NCI-H187 (cell line): ENCODE measurements at regions not wholly inside any gene's neighbourhood (a gene's known extent, or its start where the extent isn't known, plus 50 kb on each side); places are given as distances from the start of the nearest gene placed in this dataset.
"Not testable (repeated sequence)": the region's sequence is repeated elsewhere in the genome, so short reads cannot be mapped to it uniquely, and the experiment has no call there.

ENCODE experiments used
- DNase-seq, 2 experiments: peaks; one replicate each; lab custom pipeline; 2025; lab: John Stamatoyannopoulos, UW

DNA sequence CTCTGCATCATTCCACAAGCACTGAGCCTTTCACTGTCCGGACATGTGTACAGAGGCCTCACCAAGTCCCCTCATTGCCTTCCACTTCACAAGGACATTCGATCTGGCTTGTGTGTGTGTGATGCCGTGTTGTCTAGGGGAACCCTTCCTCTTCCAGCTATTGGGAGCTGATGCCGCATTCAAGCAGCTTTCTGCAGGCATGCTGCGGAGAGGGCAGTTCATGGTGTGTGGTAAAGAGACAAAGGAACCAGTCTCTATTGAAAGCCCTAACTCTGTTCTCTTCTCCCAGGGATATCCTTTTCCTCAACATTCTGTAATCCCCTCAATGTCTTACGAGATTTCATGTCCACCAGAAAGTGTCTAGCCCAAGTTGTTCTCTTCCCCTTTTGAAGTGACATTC lies 141.6 kb downstream of the ALOX5 start:
- DNase-seq: no peak

DNA sequence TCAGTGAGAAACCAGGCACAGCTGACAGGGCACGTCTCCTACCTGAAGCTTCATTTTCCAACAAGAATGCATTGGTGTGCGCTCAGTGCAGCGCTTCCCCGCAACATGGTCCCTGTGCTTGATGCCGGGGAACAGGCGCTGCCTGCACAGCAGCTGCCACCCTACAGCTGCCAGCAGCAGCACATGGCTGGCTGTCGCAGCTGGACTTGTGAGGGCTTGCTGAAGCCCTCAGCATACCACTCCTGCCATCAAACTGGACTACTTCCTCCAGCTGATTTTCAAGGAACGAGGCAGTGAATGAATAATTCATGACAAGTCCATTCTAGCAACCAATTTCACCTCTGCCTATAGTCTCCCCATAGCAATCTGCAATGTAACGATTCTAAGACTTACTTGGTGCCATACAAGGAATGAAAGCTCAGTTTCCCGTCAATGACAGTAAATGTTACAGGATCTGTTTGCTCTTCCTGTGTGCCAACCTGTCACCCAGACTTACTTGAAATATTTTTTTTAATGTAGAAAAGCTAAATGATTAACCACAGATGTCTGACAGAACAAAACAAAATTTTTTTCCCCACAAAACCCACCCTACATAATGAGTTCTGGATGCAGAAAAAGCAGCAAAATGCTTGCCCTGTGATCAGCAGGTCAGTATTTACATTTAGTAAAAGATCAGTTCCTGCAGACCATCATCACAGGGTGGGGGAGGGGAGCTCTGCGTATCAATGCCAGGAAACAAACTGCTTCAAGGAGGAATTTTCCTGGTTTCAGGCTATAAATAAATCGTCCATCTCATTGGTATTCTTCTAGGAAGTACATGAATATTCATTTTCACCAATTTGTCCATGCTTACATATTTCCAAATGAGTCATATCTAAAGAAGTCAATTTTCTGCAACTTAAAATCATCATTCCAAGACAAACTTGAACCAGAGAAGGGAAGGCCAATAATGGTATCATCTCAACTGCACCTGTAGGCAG lies 140.6 kb downstream of the ALOX5 start:
- DNase-seq: peak; percentile 10 to 22

DNA sequence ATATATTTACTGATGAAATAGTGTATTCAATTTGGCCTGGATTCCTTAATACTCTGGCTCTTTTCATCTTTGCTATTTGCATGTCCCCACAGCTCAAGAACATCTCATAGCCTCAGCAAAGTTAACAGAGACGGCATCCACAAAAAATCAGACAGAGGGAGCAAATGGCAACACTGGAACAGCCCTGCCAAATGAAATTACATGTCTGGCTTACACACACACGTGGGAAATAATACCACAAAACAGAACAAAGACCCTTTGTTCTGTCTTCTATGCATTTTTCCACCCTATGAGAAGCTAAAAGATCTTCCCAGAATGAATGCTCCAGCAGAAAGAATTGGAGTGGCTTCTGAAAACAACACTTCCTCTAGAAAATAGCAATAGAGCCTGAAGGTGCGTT lies 139.5 kb downstream of the ALOX5 start:
- DNase-seq: no peak

DNA sequence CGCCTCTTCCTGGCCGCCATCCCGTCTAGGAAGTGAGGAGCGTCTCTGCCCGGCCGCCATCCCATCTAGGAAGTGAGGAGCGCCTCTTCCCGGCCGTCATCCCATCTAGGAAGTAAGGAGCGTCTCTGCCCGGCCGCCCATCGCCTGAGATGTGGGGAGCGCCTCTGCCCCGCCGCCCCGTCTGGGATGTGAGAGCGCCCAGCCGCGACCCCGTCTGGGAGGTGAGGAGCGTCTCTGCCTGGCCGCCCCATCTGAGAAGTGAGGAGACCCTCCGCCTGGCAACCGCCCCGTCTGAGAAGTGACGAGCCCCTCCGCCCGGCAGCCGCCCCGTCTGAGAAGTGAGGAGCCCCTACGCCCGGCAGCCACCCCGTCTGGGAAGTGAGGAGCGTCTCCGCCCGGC lies 137.9 kb downstream of the ALOX5 start:
- not testable (repeated sequence) for DNase-seq

DNA sequence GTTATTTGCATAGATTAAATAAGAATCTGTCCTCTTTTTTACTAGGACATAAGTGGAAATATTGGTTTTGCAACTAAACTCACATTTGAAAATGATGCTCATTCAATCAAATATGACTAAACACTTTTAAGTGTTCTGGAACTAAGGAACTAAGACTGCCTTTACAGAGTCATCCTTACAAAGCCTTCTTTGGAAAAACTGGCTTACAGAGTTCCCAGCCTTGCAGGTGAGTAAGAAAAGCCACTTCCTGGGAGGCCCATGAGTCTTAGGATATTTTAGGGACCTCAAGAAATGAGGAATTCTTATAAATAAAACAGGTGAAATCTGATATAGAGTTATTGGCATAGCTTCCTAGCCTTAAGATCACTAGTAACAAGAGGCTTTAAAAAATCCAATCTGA lies 135.5 kb downstream of the ALOX5 start:
- no peak for DNase-seq

DNA sequence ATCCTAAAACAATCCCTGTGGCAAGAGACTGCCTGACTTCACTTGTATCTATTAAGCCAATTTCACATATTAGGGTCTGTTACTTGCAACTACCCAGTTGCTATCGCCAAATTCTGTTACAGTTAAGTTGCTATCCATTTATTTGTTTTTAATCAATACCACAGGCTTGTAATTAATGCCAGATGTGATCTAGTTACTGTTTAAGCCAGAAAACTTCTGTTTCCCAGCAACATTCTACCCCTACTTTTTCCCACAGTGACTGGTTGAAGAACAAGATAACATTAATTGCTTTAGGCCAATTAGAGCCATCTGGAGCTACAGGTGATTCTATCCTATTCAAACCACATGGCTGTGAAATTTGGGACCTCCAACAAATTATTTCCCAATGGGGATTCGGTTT lies 131.3 kb downstream of the ALOX5 start:
- no peak for DNase-seq

DNA sequence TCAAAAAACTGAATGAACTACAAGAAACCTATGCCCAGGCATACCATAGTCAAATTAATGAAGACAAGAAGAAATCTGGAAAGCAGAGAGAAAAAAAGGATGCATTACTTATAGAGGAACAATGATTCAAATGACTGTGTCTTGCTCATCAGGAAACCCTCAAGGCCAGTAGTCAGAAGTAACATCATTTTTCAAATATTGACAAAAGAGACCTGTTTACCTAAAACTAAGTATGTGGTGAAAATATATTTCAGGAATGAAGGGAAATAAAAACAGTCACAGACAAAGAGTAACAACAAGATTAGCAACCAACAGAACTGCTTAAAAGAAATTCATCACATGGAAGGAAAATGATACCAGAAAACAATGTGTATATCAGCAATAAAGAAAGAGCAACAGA lies 128.4 kb downstream of the ALOX5 start:
- DNase-seq: no peak

DNA sequence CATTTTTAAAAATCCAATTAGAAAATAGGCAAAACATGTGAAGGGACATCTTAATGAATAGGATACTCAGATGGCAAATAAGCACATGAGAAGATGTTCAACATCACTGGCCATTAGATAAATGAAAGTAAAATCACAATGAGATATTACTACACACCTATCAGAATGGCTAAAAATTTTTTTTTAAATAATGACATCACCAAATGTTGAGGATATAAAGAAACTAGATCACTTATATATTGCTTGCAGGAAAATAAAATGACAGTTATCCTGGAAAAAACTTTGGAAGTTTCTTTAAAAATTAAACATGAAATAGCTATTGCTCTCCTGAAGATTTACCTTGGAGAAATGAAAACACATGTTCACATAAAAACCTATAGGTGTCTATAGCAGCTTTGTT lies 127.8 kb downstream of the ALOX5 start:
- DNase-seq: no peak

DNA sequence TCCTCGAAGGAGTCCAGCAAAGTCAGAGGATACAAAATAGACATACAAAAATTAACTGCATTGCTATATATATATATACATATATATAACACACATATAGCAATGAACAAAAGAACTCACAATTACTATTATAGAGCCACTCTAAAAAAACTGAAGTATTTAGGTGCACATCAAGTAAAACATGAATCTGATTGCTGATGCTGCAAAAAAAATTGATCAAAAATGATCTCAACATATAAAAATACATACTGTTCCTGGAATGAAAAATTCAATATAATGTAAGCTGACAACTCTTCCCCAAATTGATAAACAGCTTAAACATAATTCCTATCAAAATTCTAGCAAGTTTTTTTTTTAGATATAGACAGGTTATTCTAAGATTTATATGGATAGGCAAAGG lies 126.8 kb downstream of the ALOX5 start:
- DNase-seq: no peak

DNA sequence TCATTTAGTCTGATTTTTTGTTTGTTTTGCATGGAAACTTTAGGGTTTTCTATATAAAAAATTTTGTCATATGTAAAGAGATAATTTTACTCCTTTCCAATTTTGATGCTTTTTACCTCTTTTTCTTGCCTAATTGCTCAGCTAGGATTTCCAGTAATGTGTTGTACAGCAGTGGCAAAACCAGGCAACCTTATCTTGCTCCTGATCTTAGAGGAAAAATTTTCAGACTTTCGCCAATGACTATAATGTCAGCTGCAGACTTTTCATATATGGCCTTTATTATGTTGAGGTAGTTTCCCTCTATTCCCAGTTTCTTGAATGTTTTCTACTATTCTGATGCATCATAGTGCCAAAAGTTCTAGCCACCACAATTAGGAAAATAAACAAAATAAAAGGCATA lies 126.3 kb downstream of the ALOX5 start:
- DNase-seq: no peak

DNA sequence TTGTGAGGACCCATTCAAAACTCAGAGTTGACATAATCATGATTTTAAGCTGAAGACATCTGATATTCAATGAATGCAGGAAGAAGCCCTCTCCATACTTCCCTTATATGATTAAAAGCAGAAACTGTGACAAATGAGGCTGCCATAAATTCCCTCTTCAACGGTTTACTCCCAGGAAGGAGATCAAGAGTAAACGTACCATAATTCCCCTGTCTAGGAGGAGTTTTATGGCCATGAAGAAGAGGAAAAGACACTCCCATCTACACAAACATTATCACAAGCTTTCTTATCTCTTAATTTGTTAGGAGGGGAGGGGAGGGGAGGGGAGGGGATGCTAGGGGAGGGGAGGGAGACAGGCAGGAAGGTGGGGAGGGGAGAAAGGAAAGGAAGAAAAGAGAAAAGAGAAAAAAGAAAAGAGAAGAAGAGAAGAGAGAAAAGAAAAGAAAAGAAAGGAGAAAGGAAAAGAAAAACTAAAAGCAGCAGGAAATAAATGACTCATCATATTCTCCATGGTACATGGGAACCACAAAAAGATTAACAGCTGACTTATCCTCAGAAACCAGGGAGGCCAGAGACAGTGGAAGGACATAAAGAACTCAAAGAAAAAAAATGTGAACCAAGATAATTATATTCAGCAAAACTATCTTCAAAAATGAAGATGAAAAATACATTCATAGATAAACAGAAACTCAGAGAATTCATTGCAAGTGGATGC lies 121.6 kb downstream of the ALOX5 start:
- DNase-seq: no peak
